ENCODE measurements at regions not wholly inside any gene's neighbourhood (a gene's known extent, or its start where the extent isn't known, plus 50 kb on each side); places are given as distances from the start of the nearest gene placed in this dataset.

DNA sequence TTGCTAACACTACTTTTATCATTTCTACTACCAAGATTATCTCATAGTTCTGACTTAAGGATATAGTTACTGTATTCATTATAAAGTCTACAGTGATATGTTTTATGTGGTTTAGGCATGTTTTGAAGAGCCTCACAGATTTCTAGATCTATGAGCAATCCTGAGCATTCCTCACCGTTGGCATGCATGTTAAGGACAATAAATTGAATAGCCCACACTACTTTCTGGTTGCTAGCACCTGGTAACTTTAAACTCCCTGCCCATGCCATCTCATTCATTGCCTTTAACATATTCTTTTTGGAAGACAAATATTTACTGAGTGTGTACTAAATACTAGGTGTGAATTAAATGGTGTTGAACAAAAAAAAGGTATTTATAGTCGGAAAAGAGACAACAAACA is 868.1 kb upstream of the CDH9 start:
- Histone ChIP-seq H2BK12ac (ENCODE audit: low read depth, low read length) (no peak overlapping the region), H3K4me2 (ENCODE audit: insufficient read depth in 1 of 2, low read depth in 2 of 2, low read length in 2 of 2) (no peak overlapping the region), H3K18ac (ENCODE audit: extremely low read depth, low read length) (no peak overlapping the region), H3K79me1 (ENCODE audit: low read depth, low read length) (no peaks in the 10 kb centered on the region), H3K4me3 (ENCODE audit: extremely low read depth in 1 of 4, insufficient read depth in 2 of 4, low read depth in 3 of 4, low read length in 4 of 4) (no peak overlapping the region), H2BK5ac (ENCODE audit: low read depth, low read length) (no peak overlapping the region), H3K4ac (replicated peaks; ENCODE audit: insufficient read length, low read depth, low read length) (no peak overlapping the region), H3K9ac (replicated peaks in 1 of 4; ENCODE audit: extremely low read depth in 1 of 4, low read depth in 3 of 4, low read length in 3 of 4) (no peak overlapping the region), H2BK120ac (replicated peaks; ENCODE audit: low read depth, low read length) (no peak overlapping the region), H3K27me3 (replicated peaks in 1 of 4; ENCODE audit: control insufficient read depth in 3 of 4, extremely low read depth in 1 of 4, insufficient read depth in 3 of 4, low read length in 3 of 4) (no peaks in the 10 kb centered on the region), H3K79me2 (ENCODE audit: control insufficient read depth in 1 of 2, insufficient read depth in 2 of 2, low read length in 2 of 2) (no peaks in the 10 kb centered on the region), H3K23me2 (ENCODE audit: low read depth, low read length) (no peaks in the 10 kb centered on the region), H4K91ac (replicated peaks; ENCODE audit: insufficient read length, low read length) (no peak overlapping the region), H2BK15ac (ENCODE audit: low read length) (no peak overlapping the region), H2AFZ (ENCODE audit: low read length) (no peak overlapping the region), H3K9me3 (ENCODE audit: insufficient read depth in 2 of 2, low read depth in 1 of 2, low read length in 1 of 2) (no peaks in the 10 kb centered on the region), H4K20me1 (replicated peaks in 1 of 2; ENCODE audit: control insufficient read depth in 1 of 2, insufficient read depth in 2 of 2, low read length in 2 of 2) (no peaks in the 10 kb centered on the region), H3K14ac (ENCODE audit: insufficient read length) (no peak overlapping the region), H4K5ac (ENCODE audit: insufficient read length, low read depth, low read length) (no peak overlapping the region), H3K36me3 (ENCODE audit: control insufficient read depth in 2 of 4, insufficient read depth in 4 of 4, low read length in 3 of 4) (no peaks in the 10 kb centered on the region), H2BK20ac (ENCODE audit: low read length) (no peak overlapping the region), H4K8ac (ENCODE audit: extremely low read depth, insufficient read depth, low read length) (no peak overlapping the region), H3K4me1 (replicated peaks in 1 of 4; ENCODE audit: control insufficient read depth in 3 of 4, insufficient read depth in 4 of 4, low read length in 3 of 4) (no peaks in the 10 kb centered on the region), H3K27ac (ENCODE audit: low read depth, low read length) (no peak overlapping the region), H3K56ac (replicated peaks; ENCODE audit: insufficient read length, low read depth, low read length) (no peak overlapping the region), H3K23ac (ENCODE audit: insufficient read length) (no peak overlapping the region), H2AK5ac (ENCODE audit: low read depth, low read length) (no peak overlapping the region)
- 61% methylated on average over 2 of the region's 2 CpGs; no CpG with 5 or more reads in 1 of the 2 experiments for WGBS, 2 experiments (ENCODE audit: extremely low coverage in 1 of 2, insufficient coverage in 1 of 2, insufficient read length in 1 of 2, insufficient replicate concordance in 2 of 2, low coverage in 1 of 2, low lambda C conversion rate in 2 of 2, missing lambda C conversion rate in 1 of 2)
- DNase-seq (ENCODE audit: low read depth in 1 of 2, low spot score in 2 of 2) (no peak), FAIRE-seq (no peak)
- ChIA-PET CTCF (ENCODE audit: partially characterized antibody) (no interaction called here), POLR2A (ENCODE audit: partially characterized antibody) (interaction anchor here (0.6 kb wide), 1 partner anchor 41 kb away, joined by 3 read pairs; no protein-coding TSS in a partner anchor)
- no peak for TF ChIP-seq KDM1A (IDR thresholded peaks at IDR 0.05; ENCODE audit: borderline replicate concordance, low read length)
- no peak for TF ChIP-seq ZNF274 (IDR thresholded peaks at IDR 0.05; ENCODE audit: borderline replicate concordance, extremely low read depth, low read length)
- TF ChIP-seq, protein P1, sequence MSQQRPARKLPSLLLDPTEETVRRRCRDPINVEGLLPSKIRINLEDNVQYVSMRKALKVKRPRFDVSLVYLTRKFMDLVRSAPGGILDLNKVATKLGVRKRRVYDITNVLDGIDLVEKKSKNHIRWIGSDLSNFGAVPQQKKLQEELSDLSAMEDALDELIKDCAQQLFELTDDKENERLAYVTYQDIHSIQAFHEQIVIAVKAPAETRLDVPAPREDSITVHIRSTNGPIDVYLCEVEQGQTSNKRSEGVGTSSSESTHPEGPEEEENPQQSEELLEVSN (IDR thresholded peaks at IDR 0.05), result no peak
- TF ChIP-seq BRCA1 (IDR thresholded peaks at IDR 0.05; ENCODE audit: low read depth, low read length), result no peak
- TF ChIP-seq RBBP5 (IDR thresholded peaks at IDR 0.05; ENCODE audit: borderline replicate concordance, low read depth, low read length), result no peak
- TF ChIP-seq, protein P2, sequence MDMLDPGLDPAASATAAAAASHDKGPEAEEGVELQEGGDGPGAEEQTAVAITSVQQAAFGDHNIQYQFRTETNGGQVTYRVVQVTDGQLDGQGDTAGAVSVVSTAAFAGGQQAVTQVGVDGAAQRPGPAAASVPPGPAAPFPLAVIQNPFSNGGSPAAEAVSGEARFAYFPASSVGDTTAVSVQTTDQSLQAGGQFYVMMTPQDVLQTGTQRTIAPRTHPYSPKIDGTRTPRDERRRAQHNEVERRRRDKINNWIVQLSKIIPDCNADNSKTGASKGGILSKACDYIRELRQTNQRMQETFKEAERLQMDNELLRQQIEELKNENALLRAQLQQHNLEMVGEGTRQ (IDR thresholded peaks at IDR 0.05; ENCODE audit: low read length), result no peak
- TF ChIP-seq CBX8 (IDR thresholded peaks at IDR 0.05; ENCODE audit: borderline replicate concordance, low read depth, low read length), result no peak
- TF ChIP-seq FOSL1 (IDR thresholded peaks at IDR 0.05; ENCODE audit: insufficient read depth, low read depth, low read length), result no peak
- no peak for TF ChIP-seq SUZ12 (IDR thresholded peaks at IDR 0.05; ENCODE audit: low read length)
- TF ChIP-seq SP2 (IDR thresholded peaks at IDR 0.05; ENCODE audit: low read length), result no peak
- no peak for TF ChIP-seq KDM5A (IDR thresholded peaks at IDR 0.05; ENCODE audit: low read length)
- TF ChIP-seq SAP30 (IDR thresholded peaks at IDR 0.05; ENCODE audit: insufficient read depth, insufficient replicate concordance, low read length), result no peak

Measured in H1 (cell line).